HG03432 (cell line): ENCODE measurements at regions not wholly inside any gene's neighbourhood (a gene's known extent, or its start where the extent isn't known, plus 50 kb on each side); places are given as distances from the start of the nearest gene placed in this dataset.

Source experiments
- ATAC-seq: cut with Tn5 transposase; IDR thresholded peaks from one replicate; pipeline ENCODE4 v1.9.1; 2021; ENCODE audit warnings: mild to moderate bottlenecking, moderate library complexity; ENCODE audit not compliant: unreplicated experiment

DNA sequence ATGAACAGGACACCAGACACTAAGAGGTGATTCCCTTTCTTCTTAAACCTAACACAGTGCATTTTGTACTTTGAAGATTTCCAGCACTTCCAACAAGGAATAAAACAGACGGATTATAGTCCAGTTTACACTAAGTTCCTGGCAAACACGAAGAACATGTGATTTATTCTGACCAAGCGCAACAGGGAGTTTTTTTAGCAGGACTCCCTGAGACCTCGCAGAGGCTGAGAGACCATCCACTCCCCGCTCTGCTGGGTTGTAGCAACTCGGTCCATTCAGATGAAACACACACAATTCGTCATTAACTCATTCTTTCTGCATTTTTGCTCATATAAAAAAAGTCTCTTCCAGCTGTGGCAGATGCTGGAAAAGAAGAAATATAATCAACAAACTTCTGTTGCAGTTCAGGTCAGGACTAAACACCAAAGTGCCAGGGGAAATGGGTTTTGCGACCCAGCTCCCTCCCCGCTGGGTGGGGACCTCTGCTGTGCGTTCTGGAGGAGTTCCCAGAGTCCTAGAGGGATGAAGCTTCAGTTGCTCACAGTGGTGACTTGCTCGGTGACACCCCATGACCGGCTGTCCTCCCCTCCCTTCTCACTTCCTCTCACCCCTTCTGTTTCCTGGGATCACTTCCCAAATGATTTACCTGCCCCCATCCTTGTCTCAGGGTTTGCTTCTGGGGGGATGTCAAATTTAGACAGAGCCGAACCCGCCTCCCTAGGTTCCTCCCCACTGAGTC lies 52.5 kb downstream of the KCNF1 start:
- ATAC-seq, result no peak

DNA sequence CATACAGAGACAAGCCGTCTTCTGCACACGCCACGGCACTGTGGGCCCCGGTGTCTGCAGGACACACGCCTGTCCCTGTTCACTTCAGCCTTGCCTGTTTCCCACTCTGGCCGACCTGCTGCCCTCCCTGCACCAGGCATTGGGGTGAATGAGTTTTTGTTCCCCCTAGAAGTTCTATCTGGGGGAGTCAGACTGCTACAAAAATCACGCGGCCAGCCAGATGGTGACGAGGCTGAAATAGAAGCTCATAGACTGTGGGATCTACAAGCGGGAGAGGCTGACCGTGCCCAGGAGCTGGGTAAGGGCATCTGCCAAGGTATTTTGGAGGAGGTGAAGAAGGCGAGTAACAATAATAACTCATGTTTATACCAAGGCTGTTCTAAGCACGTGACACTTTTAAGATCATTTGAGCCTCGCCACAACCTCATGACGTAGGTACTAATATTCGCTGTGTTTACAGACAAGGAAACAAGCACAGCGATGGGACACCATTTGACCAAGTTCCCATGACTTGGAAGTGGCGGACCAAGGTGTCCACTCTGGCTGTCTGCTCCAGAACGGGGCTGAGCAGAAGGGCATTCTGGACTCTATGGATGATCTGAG lies 53.6 kb downstream of the KCNF1 start:
- ATAC-seq, result no peak

DNA sequence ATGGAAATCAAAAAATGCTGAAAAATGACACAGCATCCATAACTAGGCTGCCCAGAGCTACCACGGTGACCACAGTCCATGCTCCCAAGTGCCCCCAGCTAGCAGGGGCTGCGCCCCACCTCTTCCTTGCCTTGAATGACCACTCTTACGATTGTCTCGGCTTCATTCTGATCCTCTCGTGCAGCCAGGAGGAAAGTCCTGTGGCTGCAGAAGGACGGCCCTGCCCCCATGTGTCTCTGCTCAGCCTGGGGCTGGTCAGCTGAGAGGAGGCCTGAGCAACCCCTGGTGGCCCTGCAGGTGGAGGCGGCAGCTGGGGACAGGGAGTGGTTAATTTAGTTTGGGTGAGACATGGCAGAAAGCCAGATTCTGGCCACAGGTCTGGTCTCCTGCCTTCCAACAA lies 54.3 kb downstream of the KCNF1 start:
- ATAC-seq, result no peak

GRCh38 chr2:10966741-10967140 lies 55.0 kb downstream of the KCNF1 start:
- no peak for ATAC-seq

- ATAC-seq, result no peak
Measured at GRCh38 chr2:10968176-10968575, 56.4 kb downstream of the KCNF1 start.

DNA sequence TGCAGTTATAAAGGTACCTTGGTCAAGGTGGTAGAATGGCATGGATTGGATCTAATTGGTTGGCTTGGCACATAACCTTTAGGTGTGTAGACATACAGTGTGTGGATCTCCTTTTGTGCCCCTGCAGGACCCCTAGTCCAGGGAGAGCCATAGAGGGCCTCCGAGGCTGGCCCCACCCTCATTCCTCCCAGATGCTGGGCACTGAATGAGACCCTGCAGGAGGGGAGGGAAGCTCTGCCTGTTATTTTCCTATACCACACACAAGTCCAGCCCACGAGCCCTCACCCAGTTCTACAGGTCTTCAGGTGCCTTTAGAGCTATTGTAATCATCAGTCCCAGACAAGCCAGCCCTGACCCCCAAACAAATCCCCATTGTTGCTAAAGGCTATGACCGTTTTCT lies 58.9 kb downstream of the KCNF1 start:
- ATAC-seq, result no peak

DNA sequence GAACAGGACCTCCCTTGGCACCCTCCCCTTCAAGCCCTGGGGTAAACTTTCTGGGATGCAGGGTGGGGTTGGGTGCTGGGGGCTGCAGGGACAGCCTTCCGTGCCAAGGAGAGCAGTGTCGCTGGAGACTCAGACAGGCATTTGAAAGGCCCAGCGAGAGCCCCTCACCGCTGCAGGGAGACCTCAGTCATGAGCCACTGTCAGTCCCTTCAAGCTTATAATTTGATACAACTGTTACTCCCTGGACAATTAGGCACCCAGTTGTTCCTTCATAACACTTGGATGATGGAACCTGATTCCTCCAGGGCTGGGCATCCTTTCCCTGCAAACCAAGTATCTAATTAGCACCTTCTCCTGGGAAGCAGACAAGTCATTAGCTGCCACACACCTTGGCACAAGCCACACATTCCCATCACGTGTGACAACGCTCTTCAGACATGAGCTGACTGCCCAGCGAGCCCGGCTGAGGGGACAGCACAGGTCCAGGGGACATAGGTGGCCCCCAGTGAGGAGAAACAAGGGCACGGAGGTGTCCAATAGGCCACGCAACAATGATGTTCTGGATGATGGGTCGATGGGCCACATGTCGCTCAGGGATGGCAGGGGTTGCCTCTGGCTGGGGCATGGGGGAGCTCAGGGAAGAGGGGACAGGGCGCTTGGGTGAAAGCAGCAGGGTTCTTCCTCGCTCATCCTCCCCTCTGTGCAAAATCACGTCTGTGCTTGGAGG lies 59.6 kb downstream of the KCNF1 start:
- ATAC-seq, result no peak

DNA sequence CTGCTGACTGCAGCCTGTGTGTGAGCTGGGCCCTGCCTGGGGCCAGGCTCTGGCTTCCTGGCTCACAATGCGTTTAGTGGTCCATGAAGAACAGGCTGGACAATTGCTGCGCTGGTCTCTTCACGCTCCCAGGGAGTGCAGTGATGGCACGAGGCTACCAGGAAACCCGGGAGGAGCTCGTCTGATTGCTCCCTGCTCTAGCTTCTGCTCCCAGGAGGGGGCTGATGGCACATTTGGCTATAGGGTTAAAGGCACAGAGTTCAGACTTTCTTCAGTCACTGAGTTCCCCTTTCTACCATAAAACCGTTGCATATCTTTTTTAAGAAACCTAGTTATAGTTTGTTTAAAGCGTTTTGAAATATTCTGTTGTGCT lies 60.1 kb downstream of the KCNF1 start:
- ATAC-seq, result no peak

- ATAC-seq, result no peak
Measured at GRCh38 chr2:10972683-10973433, 61.1 kb downstream of the KCNF1 start.

DNA sequence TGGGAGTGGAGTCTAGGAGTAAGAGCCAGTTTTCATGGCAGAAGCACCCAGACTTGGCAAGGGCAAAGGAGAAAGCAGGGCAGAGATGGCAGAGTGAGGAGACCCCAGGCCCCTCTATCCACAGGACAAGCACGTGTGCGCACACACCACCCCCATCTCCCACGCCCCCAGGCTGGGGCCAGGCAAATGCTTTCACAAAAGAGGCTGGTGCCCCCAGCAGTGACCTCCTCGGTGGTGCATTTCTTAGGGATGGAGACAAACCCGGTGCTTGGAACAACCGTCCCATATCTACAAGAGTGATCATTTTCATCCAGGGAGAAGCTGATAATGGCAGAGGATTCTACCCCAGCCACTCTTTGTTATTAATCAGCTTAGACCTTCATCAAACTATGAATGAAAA lies 62.0 kb downstream of the KCNF1 start:
- ATAC-seq, result no peak

GRCh38 chr2:10977003-10977402 lies 65.3 kb downstream of the KCNF1 start:
- ATAC-seq, result no peak

- ATAC-seq, result no peak
Measured at GRCh38 chr2:10977621-10978020, 65.9 kb downstream of the KCNF1 start.

DNA sequence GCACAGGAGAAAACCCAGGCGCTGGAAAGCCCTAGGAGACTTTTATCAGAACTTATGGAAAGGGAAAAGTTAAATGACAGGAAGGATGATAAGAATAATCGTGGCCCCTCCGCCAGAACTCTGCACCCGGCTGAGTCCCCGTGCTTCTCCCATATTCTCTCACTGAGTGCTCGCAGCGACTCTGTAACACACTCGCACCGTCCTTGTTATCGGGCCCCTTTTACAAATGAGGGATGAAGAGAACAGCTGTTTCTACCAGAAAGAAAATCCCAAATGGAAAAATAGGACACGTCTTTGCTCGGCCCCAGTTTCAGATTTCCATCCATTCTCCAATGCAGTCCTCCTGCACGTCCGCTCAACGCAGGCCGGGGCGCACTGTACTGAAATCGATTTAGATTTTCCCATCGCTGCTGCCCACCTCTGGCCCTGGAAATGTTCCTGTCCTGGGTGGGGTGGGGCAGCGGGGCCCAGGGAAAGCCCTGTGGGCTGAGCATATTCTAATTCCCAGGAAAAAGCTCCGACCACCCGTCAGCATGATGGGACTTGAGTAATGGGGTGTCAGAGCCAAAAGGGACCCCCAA lies 66.4 kb downstream of the KCNF1 start:
- ATAC-seq, result no peak

- ATAC-seq, result no peak
Measured at GRCh38 chr2:10980071-10980470, 68.3 kb downstream of the KCNF1 start.

GRCh38 chr2:10980886-10981425 lies 69.2 kb downstream of the KCNF1 start:
- ATAC-seq, result no peak

GRCh38 chr2:10981451-10981850 lies 69.7 kb downstream of the KCNF1 start:
- no peak for ATAC-seq

DNA sequence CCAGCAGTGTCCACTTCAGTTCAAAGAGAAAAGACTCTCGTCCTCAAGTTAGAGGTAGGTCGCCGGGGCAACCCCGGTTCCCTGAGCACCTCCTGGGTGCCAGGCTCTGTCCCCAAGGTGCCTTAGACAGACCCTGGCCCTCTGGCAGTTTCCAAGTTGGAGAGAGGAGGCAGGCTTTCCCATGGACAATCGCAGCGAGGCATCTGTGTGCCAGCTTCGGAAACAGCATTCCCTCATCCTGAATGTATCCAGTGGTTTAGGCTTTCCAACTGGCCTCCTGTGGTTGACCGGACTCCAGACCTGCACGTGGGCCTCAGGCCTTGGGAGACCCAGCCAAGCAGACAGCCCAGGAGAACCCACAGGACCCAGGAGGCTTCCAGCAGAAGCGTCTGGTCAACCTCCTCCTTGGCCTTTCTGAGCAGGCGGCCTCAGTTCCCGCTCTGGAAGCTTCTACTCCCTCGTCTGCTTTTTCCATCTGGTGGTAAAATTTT lies 70.3 kb downstream of the KCNF1 start:
- no peak for ATAC-seq

DNA sequence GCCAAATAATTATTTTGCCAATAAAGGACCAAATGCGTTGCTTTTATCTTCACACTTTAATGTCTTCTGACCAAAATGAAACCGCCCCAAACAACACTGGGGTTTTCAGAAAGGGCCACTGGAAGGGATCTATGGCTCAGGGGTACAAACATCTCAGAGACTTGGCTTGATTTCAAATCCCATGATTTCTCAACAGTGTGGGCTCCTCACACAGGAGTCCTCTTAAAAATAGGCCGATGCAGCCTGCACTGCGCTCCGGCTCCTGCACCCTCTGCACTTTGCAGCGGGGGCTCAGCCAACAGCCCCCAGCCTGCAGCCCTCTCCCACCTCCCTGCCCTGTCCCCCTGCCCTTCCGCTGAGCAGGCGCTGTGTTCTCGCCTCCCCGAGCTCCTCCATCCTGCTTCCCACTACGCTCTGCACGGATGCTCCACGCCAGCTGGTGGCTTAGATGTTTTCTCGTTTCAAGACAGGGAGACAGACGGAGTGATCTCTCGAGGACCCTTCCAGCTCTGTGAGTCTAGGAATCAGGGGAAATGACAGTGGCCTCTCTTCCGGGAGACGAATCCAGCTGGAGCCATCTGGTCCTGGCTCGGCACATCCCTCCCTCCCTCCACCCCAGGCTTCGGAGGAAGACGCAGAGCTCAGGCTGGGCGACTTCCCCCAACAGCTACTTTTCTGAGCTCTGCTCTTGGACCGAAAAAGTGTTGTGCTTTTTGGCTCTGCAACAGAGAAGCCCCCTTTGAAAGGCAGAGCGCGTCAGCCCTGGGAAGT lies 71.4 kb downstream of the KCNF1 start:
- ATAC-seq, result no peak

GRCh38 chr2:10983711-10984110 lies 72.0 kb downstream of the KCNF1 start:
- ATAC-seq, result no peak
